HG03025 (cell line): ENCODE measurements at regions not wholly inside any gene's neighbourhood (a gene's known extent, or its start where the extent isn't known, plus 50 kb on each side); places are given as distances from the start of the nearest gene placed in this dataset.
"Not testable (repeated sequence)": the region's sequence is repeated elsewhere in the genome, so short reads cannot be mapped to it uniquely, and the experiment has no call there.

Experiments
- ATAC-seq: cut with Tn5 transposase; IDR thresholded peaks from one replicate; pipeline ENCODE4 v1.9.1; 2021; ENCODE audit warnings: mild to moderate bottlenecking, moderate library complexity; ENCODE audit not compliant: unreplicated experiment, low FRiP score

GRCh38 chr20:1799746-1800145 is 95.5 kb upstream of the SIRPA start:
- not testable (repeated sequence) for ATAC-seq

GRCh38 chr20:1798982-1799381 is 96.2 kb upstream of the SIRPA start:
- no peak for ATAC-seq

- ATAC-seq: no peak
Observed at GRCh38 chr20:1793821-1794220, 101.4 kb upstream of the SIRPA start.

- ATAC-seq: no peak
Observed at GRCh38 chr20:1792274-1792673, 102.9 kb upstream of the SIRPA start.

- ATAC-seq: no peak
Observed at GRCh38 chr20:1790386-1790785, 104.8 kb upstream of the SIRPA start.

GRCh38 chr20:1788044-1788443 is 107.2 kb upstream of the SIRPA start:
- no peak for ATAC-seq

- no peak for ATAC-seq
Observed at GRCh38 chr20:1786486-1786885, 108.7 kb upstream of the SIRPA start.

- no peak for ATAC-seq
Observed at GRCh38 chr20:1784586-1784985, 110.6 kb upstream of the SIRPA start.

GRCh38 chr20:1783245-1783644 is 112.0 kb upstream of the SIRPA start:
- no peak for ATAC-seq

- no peak for ATAC-seq
Observed at GRCh38 chr20:1782181-1782580, 113.0 kb upstream of the SIRPA start.

- ATAC-seq: no peak
Observed at GRCh38 chr20:1779567-1779966, 115.6 kb upstream of the SIRPA start.

- ATAC-seq: no peak
Observed at GRCh38 chr20:1778338-1778737, 116.9 kb upstream of the SIRPA start.

- ATAC-seq: no peak
Observed at GRCh38 chr20:1777476-1777820, 117.8 kb upstream of the SIRPA start.

- no peak for ATAC-seq
Observed at GRCh38 chr20:1776681-1777475, 118.3 kb upstream of the SIRPA start.

- no peak for ATAC-seq
Observed at GRCh38 chr20:1775117-1775516, 117.5 kb upstream of the SIRPG start.

GRCh38 chr20:1774479-1774878 is 116.9 kb upstream of the SIRPG start:
- ATAC-seq: no peak

GRCh38 chr20:1773816-1774215 is 116.2 kb upstream of the SIRPG start:
- ATAC-seq: no peak

GRCh38 chr20:1769491-1769890 is 111.9 kb upstream of the SIRPG start:
- ATAC-seq: no peak

- ATAC-seq: no peak
Observed at GRCh38 chr20:1766731-1767130, 109.2 kb upstream of the SIRPG start.

- no peak for ATAC-seq
Observed at GRCh38 chr20:1764136-1765033, 106.8 kb upstream of the SIRPG start.

- ATAC-seq: no peak
Observed at GRCh38 chr20:1761598-1761997, 104.0 kb upstream of the SIRPG start.

GRCh38 chr20:1761116-1761515 is 103.5 kb upstream of the SIRPG start:
- no peak for ATAC-seq
